HG03432 (cell line): ENCODE measurements at regions not wholly inside any gene's neighbourhood (a gene's known extent, or its start where the extent isn't known, plus 50 kb on each side); places are given as distances from the start of the nearest gene placed in this dataset.
"Not testable (repeated sequence)": the region's sequence is repeated elsewhere in the genome, so short reads cannot be mapped to it uniquely, and the experiment has no call there.

Source experiments
- ATAC-seq: cut with Tn5 transposase; IDR thresholded peaks from one replicate; pipeline ENCODE4 v1.9.1; 2021; ENCODE audit warnings: mild to moderate bottlenecking, moderate library complexity; ENCODE audit not compliant: unreplicated experiment

- ATAC-seq, result no peak
Measured at GRCh38 chr12:94916663-94917062, 86.8 kb downstream of the NDUFA12 start.

GRCh38 chr12:94909663-94910062 lies 93.8 kb downstream of the NDUFA12 start:
- no peak for ATAC-seq

- not testable (repeated sequence) for ATAC-seq
Measured at GRCh38 chr12:94905749-94906148, 97.7 kb downstream of the NDUFA12 start.

- ATAC-seq, result no peak
Measured at GRCh38 chr12:94900496-94900895, 103.0 kb downstream of the NDUFA12 start.

- no peak for ATAC-seq
Measured at GRCh38 chr12:94898388-94898787, 105.1 kb downstream of the NDUFA12 start.

- no peak for ATAC-seq
Measured at GRCh38 chr12:94892544-94893267, 110.8 kb downstream of the NDUFA12 start.

GRCh38 chr12:94889445-94890210 lies 113.9 kb downstream of the NDUFA12 start:
- no peak for ATAC-seq

GRCh38 chr12:94879542-94879941 lies 124.0 kb downstream of the NDUFA12 start:
- ATAC-seq, result no peak

- peak; percentile 32 for ATAC-seq
Measured at GRCh38 chr12:94875525-94875924, 128.0 kb downstream of the NDUFA12 start.

GRCh38 chr12:94874518-94875302 lies 128.8 kb downstream of the NDUFA12 start:
- no peak for ATAC-seq

GRCh38 chr12:94873734-94874517 lies 129.6 kb downstream of the NDUFA12 start:
- ATAC-seq, result no peak

GRCh38 chr12:94872971-94873733 lies 130.3 kb downstream of the NDUFA12 start:
- ATAC-seq, result peak; percentile 84

GRCh38 chr12:94872671-94872970 lies 130.9 kb downstream of the NDUFA12 start:
- no peak for ATAC-seq

- ATAC-seq, result no peak
Measured at GRCh38 chr12:94872007-94872653, 131.4 kb downstream of the NDUFA12 start.

GRCh38 chr12:94870511-94870910 lies 133.0 kb downstream of the NDUFA12 start:
- ATAC-seq, result no peak

- no peak for ATAC-seq
Measured at GRCh38 chr12:94868161-94868560, 135.3 kb downstream of the NDUFA12 start.

- no peak for ATAC-seq
Measured at GRCh38 chr12:94867066-94867855, 136.2 kb downstream of the NDUFA12 start.

GRCh38 chr12:94864987-94865386 lies 138.5 kb downstream of the NDUFA12 start:
- no peak for ATAC-seq
